Transverse colon (tissue), 4 donors: ENCODE measurements at regions not wholly inside any gene's neighbourhood (a gene's known extent, or its start where the extent isn't known, plus 50 kb on each side); places are given as distances from the start of the nearest gene placed in this dataset.

Experiments
- DNase-seq: peaks from one replicate; pipeline ENCODE4 v3.0.0-alpha.2; 2019
- H3K27ac ChIP-seq, 4 donors: fragments of 200-600 bp; sonication (generic); 2 replicates each; pipeline ENCODE4 v1.5.1; 2016 to 2018; ENCODE audit warnings: inconsistent platforms in 4 of 4
- H3K27me3 ChIP-seq: fragments of 200-600 bp; sonication (generic); 2 replicates; pipeline ENCODE4 v1.5.1; 2017; ENCODE audit warnings: inconsistent platforms
- H3K36me3 ChIP-seq, 4 donors: fragments of 200-600 bp; sonication (generic); 2 replicates each; pipeline ENCODE4 v1.5.1; 2017 to 2019; ENCODE audit warnings: inconsistent platforms in 4 of 4
- H3K4me1 ChIP-seq, 4 donors: fragments of 200-600 bp; sonication (generic); 2 replicates each; pipeline ENCODE4 v1.5.1; 2017 to 2020; ENCODE audit warnings: inconsistent platforms in 4 of 4
- H3K4me3 ChIP-seq, 4 donors: fragments of 200-600 bp; sonication (generic); 1 replicate in 1 of 4; 2 replicates in 3 of 4; pipeline versions ENCODE4 v1.5.1 to v1.6.1; 2017 to 2019; ENCODE audit warnings: inconsistent platforms in 4 of 4
- H3K9me3 ChIP-seq, 2 donors: fragments of 200-600 bp; sonication (generic); 2 replicates each; pipeline ENCODE4 v1.5.1; 2017 to 2019; ENCODE audit warnings: inconsistent platforms in 2 of 2
- CTCF ChIP-seq, 5 experiments: fragments of 200-600 bp in 3 of 5; fragments of 450-650 bp in 2 of 5; sonication (generic) in 3 of 5; IDR thresholded peaks; 1 replicate in 2 of 5; 2 replicates in 3 of 5; pipeline ENCODE4 v1.5.1; 2016 to 2017; ENCODE audit warnings: antibody characterized with exemption in 5 of 5, inconsistent platforms in 3 of 5, mild to moderate bottlenecking in 2 of 5, moderate library complexity in 1 of 5
- EP300 ChIP-seq: sonication (generic); formaldehyde crosslinking; IDR thresholded peaks from one replicate; pipeline ENCODE4 v1.6.1; 2017; ENCODE audit warnings: antibody characterized with exemption, low read depth
- POLR2A ChIP-seq: fragments of 450-650 bp; IDR thresholded peaks from one replicate; pipeline ENCODE4 v1.6.1; 2016; ENCODE audit warnings: antibody characterized with exemption, mild to moderate bottlenecking, moderate library complexity
- POLR2AphosphoS5 ChIP-seq, 3 donors: sonication (generic); formaldehyde crosslinking; IDR thresholded peaks; one replicate each; pipeline ENCODE4 v1.6.1; 2016; ENCODE audit warnings: antibody characterized with exemption in 3 of 3
- WGBS, 2 donors: methylation state at CpG; one replicate each; pipeline ENCODE4 v1.1.5; 2018; ENCODE audit warnings: low coverage in 1 of 2; 5-methylcytosine and 5-hydroxymethylcytosine counted together
- in situ Hi-C, 4 donors: fragments of 200-750 bp; cut with MboI; loops; one replicate each; pipeline versions ENCODE4 v1.15.0 to v1.15.1; 2017; ENCODE audit warnings: low sequenced_read_pairs in 3 of 4, low pct_ligation_motif_present in 1 of 4, low pct_unique_long_range_greater_than_20kb in 1 of 4
- intact Hi-C: fragments of 100-400 bp; cut with DNase I; formaldehyde crosslinking; loops from one replicate; pipeline ENCODE4 v1.15.1; 2023; ENCODE audit warnings: low total_unique reads

GRCh38 chr9:87109231-87109631 is 161.9 kb upstream of the GAS1 start:
- no peak overlapping the region for H3K4me3 ChIP-seq
- H3K36me3 ChIP-seq: no peaks in the 10 kb centered on the region
- H3K4me1 ChIP-seq: peaks cover 0 to 6% (median 2%) of the 10 kb centered on the region in 4 donors
- DNase-seq: no peak
- H3K27ac ChIP-seq: peak overlapping the region in 3 of 4 donors; percentile 5 to 42 (median 32)
- in situ Hi-C loops: no loop called here
- WGBS, 2 donors: 78 to 85% methylated on average over 2 of the region's 2 CpGs
- H3K9me3 ChIP-seq: no peaks in the 10 kb centered on the region
- intact Hi-C loops: no loop called here
- no peaks in the 10 kb centered on the region for H3K27me3 ChIP-seq
- TF ChIP-seq POLR2AphosphoS5 (IDR thresholded peaks at IDR 0.05) (no peak), POLR2A (no peak), CTCF (IDR thresholded peaks at IDR 0.05) (no peak), EP300 (no peak)

- H3K4me1 ChIP-seq: peaks cover 0 to 6% (median 2%) of the 10 kb centered on the region in 4 donors
- no peak overlapping the region for H3K27ac ChIP-seq
- H3K9me3 ChIP-seq: no peaks in the 10 kb centered on the region
- H3K27me3 ChIP-seq: no peaks in the 10 kb centered on the region
- no peaks in the 10 kb centered on the region for H3K36me3 ChIP-seq
- no peak for DNase-seq
- no peak overlapping the region for H3K4me3 ChIP-seq
- intact Hi-C loops (no loop called here), in situ Hi-C loops (no loop called here)
- TF ChIP-seq CTCF (IDR thresholded peaks at IDR 0.05) (no peak), POLR2AphosphoS5 (IDR thresholded peaks at IDR 0.05) (no peak), POLR2A (no peak), EP300 (no peak)
These were observed 162.5 kb upstream of the GAS1 start for GRCh38 chr9:87109851-87110250.

- intact Hi-C loops: no loop called here
- no peak for TF ChIP-seq POLR2AphosphoS5 (IDR thresholded peaks at IDR 0.05)
- no peak for TF ChIP-seq CTCF (IDR thresholded peaks at IDR 0.05)
- TF ChIP-seq EP300: no peak
- no peak for TF ChIP-seq POLR2A
- in situ Hi-C loops: no loop called here
- peaks cover 0 to 6% (median 2%) of the 10 kb centered on the region in 4 donors for H3K4me1 ChIP-seq
- no peaks in the 10 kb centered on the region for H3K9me3 ChIP-seq
- no peak for DNase-seq
- H3K36me3 ChIP-seq: no peaks in the 10 kb centered on the region
- no peak overlapping the region for H3K4me3 ChIP-seq
- WGBS, 2 donors: 93 to 94% methylated on average over 3 to 7 of the region's 7 CpGs
- H3K27ac ChIP-seq: no peak overlapping the region
- no peaks in the 10 kb centered on the region for H3K27me3 ChIP-seq
These were observed 163.7 kb upstream of the GAS1 start for GRCh38 chr9:87111010-87111409.

GRCh38 chr9:87112656-87113055 is 165.3 kb upstream of the GAS1 start:
- WGBS, 2 donors: 50 to 86% methylated on average over 1 to 5 of the region's 5 CpGs

More at GRCh38 chr9:87112656-87113055, 165.3 kb upstream of the GAS1 start:
- intact Hi-C loops: no loop called here
- no peak for DNase-seq
- no peaks in the 10 kb centered on the region for H3K27me3 ChIP-seq
- no peaks in the 10 kb centered on the region for H3K9me3 ChIP-seq
- H3K36me3 ChIP-seq: no peaks in the 10 kb centered on the region
- in situ Hi-C loops: no loop called here
- no peak overlapping the region for H3K27ac ChIP-seq
- peaks cover 0 to 6% (median 2%) of the 10 kb centered on the region in 4 donors for H3K4me1 ChIP-seq
- H3K4me3 ChIP-seq: no peak overlapping the region
- no peak for TF ChIP-seq POLR2AphosphoS5 (IDR thresholded peaks at IDR 0.05)
- no peak for TF ChIP-seq CTCF (IDR thresholded peaks at IDR 0.05)
- no peak for TF ChIP-seq EP300
- TF ChIP-seq POLR2A: no peak
